HCT116 (cell line): ENCODE measurements at regions not wholly inside any gene's neighbourhood (a gene's known extent, or its start where the extent isn't known, plus 50 kb on each side); places are given as distances from the start of the nearest gene placed in this dataset.

ENCODE experiments used
- ATAC-seq: fragments of 200-7000 bp; cut with Tn5 transposase; 2 replicates; pipeline ENCODE4 v1.9.1; 2020; ENCODE audit warnings: mild to moderate bottlenecking, moderate library complexity
- BruUV-seq: library from RNA; stranded (reverse); fragments of 400-500 nt; replicated peaks from 2 replicates; lab custom pipeline; 2021; lab: Mats Ljungman, UMichigan
- CTCF ChIA-PET: fragments of 300-600 bp; sonication (Branson Sonifier 250); formaldehyde crosslinking; loops from one replicate; lab custom pipeline; 2021; ENCODE audit warnings: antibody characterized with exemption; lab: Charles Lee
- POLR2A ChIA-PET: fragments of 300-600, 350-600 bp; sonication (Branson Sonifier 250); formaldehyde crosslinking; loops from one replicate; lab custom pipeline; 2021; ENCODE audit warnings: antibody characterized with exemption; lab: Charles Lee
- RAD21 ChIA-PET, 2 experiments: fragments of 300-600 bp; sonication (Branson Sonifier 250); formaldehyde crosslinking; loops; one replicate each; lab custom pipeline; 2023; ENCODE audit warnings: low total read pairs in 2 of 2; ENCODE audit not compliant: uncharacterized antibody in 2 of 2, unreplicated experiment in 2 of 2, low non-redundant PET in 1 of 2; lab: Charles Lee
- DNase-seq: peaks from one replicate; pipeline ENCODE4 v3.0.0-alpha.2; 2010; ENCODE audit warnings: low read depth, low spot score
- H2AFZ ChIP-seq: fragments of 200-600 bp; shearing (Covaris generic), sonication (generic); 2 replicates; pipeline ENCODE4 v1.6.1; 2017; ENCODE audit warnings: low read depth, mixed run types, mixed read lengths, antibody characterized with exemption, low read length; ENCODE audit not compliant: poor library complexity, severe bottlenecking
- H3K27ac ChIP-seq: 2 replicates; pipeline ENCODE4 v1.5.1; 2012; ENCODE audit warnings: low read depth, low read length
- H3K27me3 ChIP-seq: fragments of 200-600 bp; sonication (generic); 2 replicates; pipeline ENCODE4 v1.6.1; 2016; ENCODE audit warnings: mixed run types, low read length, mixed read lengths; ENCODE audit not compliant: insufficient read depth
- H3K36me3 ChIP-seq, 2 experiments: fragments of 200-500 bp in 1 of 2; fragments of 200-600 bp in 1 of 2; sonication (Bioruptor generic) in 1 of 2; sonication (generic) in 1 of 2; 2 replicates each; pipeline versions ENCODE4 v1.5.1 to v1.6.1; 2014 to 2016; ENCODE audit warnings: low read length in 2 of 2, inconsistent platforms in 1 of 2, mixed read lengths in 1 of 2, mixed run types in 1 of 2; ENCODE audit not compliant: insufficient read depth in 2 of 2, control insufficient read depth in 1 of 2
- H3K4me1 ChIP-seq, 2 experiments: fragments of 200-600 bp in 1 of 2; sonication (generic) in 1 of 2; 2 replicates each; pipeline versions ENCODE4 v1.5.1 to v1.6.1; 2012 to 2017; ENCODE audit warnings: low read length in 2 of 2, inconsistent platforms in 1 of 2, mild to moderate bottlenecking in 1 of 2, mixed read lengths in 1 of 2, mixed run types in 1 of 2, moderate library complexity in 1 of 2; ENCODE audit not compliant: insufficient read depth in 2 of 2, control insufficient read depth in 1 of 2
- H3K4me2 ChIP-seq: fragments of 200-600 bp; sonication (generic); 2 replicates; pipeline ENCODE4 v1.6.1; 2017; ENCODE audit warnings: mixed run types, low read length, mixed read lengths
- H3K4me3 ChIP-seq, 2 experiments: fragments of 200-600 bp in 1 of 2; sonication (generic) in 1 of 2; replicated peaks in 1 of 2; 2 replicates each; pipeline ENCODE4 v1.5.1; 2011 to 2016; ENCODE audit warnings: low read length in 2 of 2, control low read depth in 1 of 2, low read depth in 1 of 2, mild to moderate bottlenecking in 1 of 2, mixed read lengths in 1 of 2, mixed run types in 1 of 2
- H3K79me2 ChIP-seq: fragments of 200-600 bp; sonication (generic); 2 replicates; pipeline ENCODE4 v1.6.1; 2017; ENCODE audit warnings: mild to moderate bottlenecking, mixed run types, low read length, moderate library complexity, mixed read lengths; ENCODE audit not compliant: insufficient read depth
- H3K9ac ChIP-seq: fragments of 200-600 bp; sonication (generic); 2 replicates; pipeline ENCODE4 v1.6.1; 2016; ENCODE audit warnings: low read length, mixed read lengths
- H3K9me2 ChIP-seq: fragments of 200-600 bp; sonication (generic), shearing (Covaris generic); 2 replicates; pipeline ENCODE4 v1.6.1; 2017; ENCODE audit warnings: mixed run types, mild to moderate bottlenecking, moderate library complexity; ENCODE audit not compliant: insufficient read depth
- H3K9me3 ChIP-seq, 2 experiments: fragments of 200-500 bp in 1 of 2; fragments of 200-600 bp in 1 of 2; sonication (Bioruptor generic) in 1 of 2; sonication (generic) in 1 of 2; 2 replicates each; pipeline ENCODE4 v1.6.1; 2014 to 2017; ENCODE audit warnings: low read length in 2 of 2, mixed read lengths in 2 of 2, inconsistent platforms in 1 of 2, low read depth in 1 of 2, mild to moderate bottlenecking in 1 of 2, mixed run types in 1 of 2, moderate library complexity in 1 of 2; ENCODE audit not compliant: control insufficient read depth in 1 of 2, insufficient read depth in 1 of 2
- H4K20me1 ChIP-seq: fragments of 200-600 bp; sonication (generic), shearing (Covaris generic); 2 replicates; pipeline ENCODE4 v1.6.1; 2017; ENCODE audit warnings: mixed run types, mild to moderate bottlenecking, moderate library complexity; ENCODE audit not compliant: insufficient read depth
- CBX3 ChIP-seq: IDR thresholded peaks from 2 replicates; pipeline ENCODE4 v1.6.1; 2012; ENCODE audit warnings: low read depth
- CEBPB ChIP-seq: IDR thresholded peaks from 2 replicates; pipeline ENCODE4 v1.6.1; 2012; ENCODE audit warnings: low read depth
- ELF1 ChIP-seq: IDR thresholded peaks from 2 replicates; pipeline ENCODE4 v1.6.1; 2012; ENCODE audit warnings: low read depth, borderline replicate concordance
- EZH2 ChIP-seq: fragments of 200-600 bp; sonication (generic); IDR thresholded peaks from 2 replicates; pipeline ENCODE4 v1.6.1; 2017; ENCODE audit warnings: antibody characterized with exemption, mixed run types
- POLR2A ChIP-seq: IDR thresholded peaks from 2 replicates; pipeline ENCODE4 v1.7.0; 2011; ENCODE audit warnings: borderline replicate concordance; ENCODE audit not compliant: insufficient read depth, insufficient read length; ENCODE audit errors: extremely low read depth
- POLR2AphosphoS5 ChIP-seq: IDR thresholded peaks from 2 replicates; pipeline ENCODE4 v1.6.1; 2011; ENCODE audit warnings: mild to moderate bottlenecking, low read depth, low read length, moderate library complexity
- SIN3A ChIP-seq: IDR thresholded peaks from 2 replicates; pipeline ENCODE4 v1.6.1; 2012; ENCODE audit warnings: low read depth
- SRF ChIP-seq: IDR thresholded peaks from 2 replicates; pipeline ENCODE4 v1.6.1; 2012; ENCODE audit warnings: low read depth
- TCF7L2 ChIP-seq: IDR thresholded peaks from 2 replicates; pipeline ENCODE4 v1.7.0; 2011; ENCODE audit warnings: borderline replicate concordance, inconsistent platforms; ENCODE audit not compliant: insufficient read depth, insufficient read length; ENCODE audit errors: extremely low read depth
- intact Hi-C: fragments of 100-400 bp; cut with micrococcal nuclease; formaldehyde crosslinking; loops from 2 replicates; pipeline ENCODE4 v1.10.0; 2022
- TF ChIP-seq, protein P1 (sequence below): IDR thresholded peaks from 2 replicates; pipeline ENCODE4 v1.6.1; 2012
- TF ChIP-seq, protein P2 (sequence below): IDR thresholded peaks from 2 replicates; pipeline ENCODE4 v1.6.1; 2011; ENCODE audit warnings: mild to moderate bottlenecking, low read length, moderate library complexity; ENCODE audit not compliant: insufficient replicate concordance; ENCODE audit errors: extremely low read depth
- TF ChIP-seq, protein P3 (sequence below): IDR thresholded peaks from 2 replicates; pipeline ENCODE4 v1.6.1; 2012; ENCODE audit warnings: low read depth

DNA sequence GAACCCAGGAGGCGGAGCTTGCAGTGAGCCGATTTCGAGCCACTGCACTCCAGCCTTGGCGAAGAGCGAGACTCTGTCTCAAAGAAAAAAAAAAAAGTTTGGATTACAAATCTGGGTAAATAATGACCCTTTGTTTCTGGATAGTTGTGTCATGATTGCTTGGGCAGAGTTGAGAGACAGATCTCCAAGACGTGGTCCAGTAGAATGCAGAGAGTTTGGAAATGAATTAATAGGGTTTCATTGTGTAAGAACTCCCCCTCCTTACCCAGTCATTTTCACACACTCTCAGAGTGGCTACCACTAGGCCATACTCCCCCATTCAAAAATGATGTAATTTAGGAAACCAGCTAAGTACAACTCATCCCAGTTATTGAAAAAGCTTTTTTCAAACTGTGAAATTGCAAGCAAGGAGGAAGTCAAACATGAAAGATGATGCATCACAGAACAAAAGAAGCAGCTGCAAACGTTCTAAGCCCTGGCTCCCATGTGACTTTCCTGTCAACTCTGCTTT is 1331.9 kb downstream of the AACS start:
- intact Hi-C loops = no loop called here
- H3K79me2 ChIP-seq = no peaks in the 10 kb centered on the region
- no peak overlapping the region for H3K27ac ChIP-seq
- no peak for DNase-seq
- no peaks in the 10 kb centered on the region for H3K36me3 ChIP-seq
- ChIA-PET RAD21 (no interaction called here), CTCF (no interaction called here), POLR2A (no interaction called here)
- peaks cover 3 to 12% of the 10 kb centered on the region in 2 experiments; a peak in 2 of 4 replicates for H3K9me3 ChIP-seq
- TF ChIP-seq SIN3A (no peak), CEBPB (no peak), ELF1 (no peak)
- TF ChIP-seq, protein P1, sequence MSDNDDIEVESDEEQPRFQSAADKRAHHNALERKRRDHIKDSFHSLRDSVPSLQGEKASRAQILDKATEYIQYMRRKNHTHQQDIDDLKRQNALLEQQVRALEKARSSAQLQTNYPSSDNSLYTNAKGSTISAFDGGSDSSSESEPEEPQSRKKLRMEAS = no peak
- no TSS peak for BruUV-seq
- H3K4me3 ChIP-seq = no peak overlapping the region
- H4K20me1 ChIP-seq = no peaks in the 10 kb centered on the region
- H3K9ac ChIP-seq = no peak overlapping the region
- no peaks in the 10 kb centered on the region for H3K27me3 ChIP-seq
- ATAC-seq = no peak
- no peaks in the 10 kb centered on the region for H3K4me1 ChIP-seq
- no peaks in the 10 kb centered on the region for H3K9me2 ChIP-seq
- no peak overlapping the region for H3K4me2 ChIP-seq
- H2AFZ ChIP-seq = no peak overlapping the region

DNA sequence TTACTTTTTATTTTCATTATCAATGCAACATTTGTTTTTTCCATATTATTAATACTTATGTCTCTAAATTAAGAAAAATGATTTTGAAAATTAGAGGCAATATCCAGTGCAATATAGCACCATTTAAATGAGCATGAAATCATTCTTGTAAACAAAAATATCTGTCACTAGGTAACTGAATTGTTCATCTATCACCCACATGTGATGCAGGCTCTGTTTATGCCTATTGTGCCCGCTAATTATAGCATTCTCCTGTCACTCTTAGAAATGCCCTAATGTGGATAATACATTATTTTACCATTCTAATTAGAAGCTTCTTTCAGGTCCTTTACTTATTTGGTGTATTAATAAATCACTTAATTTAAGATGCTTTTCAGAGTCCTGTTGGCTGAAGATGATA is 1332.4 kb downstream of the AACS start:
- CTCF ChIA-PET = no interaction called here
- TF ChIP-seq ELF1 (no peak), EZH2 (no peak), TCF7L2 (no peak), SRF (no peak), CBX3 (no peak), SIN3A (no peak), CEBPB (no peak), POLR2A (no peak), POLR2AphosphoS5 (no peak)
- TF ChIP-seq, protein P2, sequence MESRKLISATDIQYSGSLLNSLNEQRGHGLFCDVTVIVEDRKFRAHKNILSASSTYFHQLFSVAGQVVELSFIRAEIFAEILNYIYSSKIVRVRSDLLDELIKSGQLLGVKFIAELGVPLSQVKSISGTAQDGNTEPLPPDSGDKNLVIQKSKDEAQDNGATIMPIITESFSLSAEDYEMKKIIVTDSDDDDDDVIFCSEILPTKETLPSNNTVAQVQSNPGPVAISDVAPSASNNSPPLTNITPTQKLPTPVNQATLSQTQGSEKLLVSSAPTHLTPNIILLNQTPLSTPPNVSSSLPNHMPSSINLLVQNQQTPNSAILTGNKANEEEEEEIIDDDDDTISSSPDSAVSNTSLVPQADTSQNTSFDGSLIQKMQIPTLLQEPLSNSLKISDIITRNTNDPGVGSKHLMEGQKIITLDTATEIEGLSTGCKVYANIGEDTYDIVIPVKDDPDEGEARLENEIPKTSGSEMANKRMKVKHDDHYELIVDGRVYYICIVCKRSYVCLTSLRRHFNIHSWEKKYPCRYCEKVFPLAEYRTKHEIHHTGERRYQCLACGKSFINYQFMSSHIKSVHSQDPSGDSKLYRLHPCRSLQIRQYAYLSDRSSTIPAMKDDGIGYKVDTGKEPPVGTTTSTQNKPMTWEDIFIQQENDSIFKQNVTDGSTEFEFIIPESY = no peak
- TF ChIP-seq, protein P1 = no peak
- TF ChIP-seq, protein P3, sequence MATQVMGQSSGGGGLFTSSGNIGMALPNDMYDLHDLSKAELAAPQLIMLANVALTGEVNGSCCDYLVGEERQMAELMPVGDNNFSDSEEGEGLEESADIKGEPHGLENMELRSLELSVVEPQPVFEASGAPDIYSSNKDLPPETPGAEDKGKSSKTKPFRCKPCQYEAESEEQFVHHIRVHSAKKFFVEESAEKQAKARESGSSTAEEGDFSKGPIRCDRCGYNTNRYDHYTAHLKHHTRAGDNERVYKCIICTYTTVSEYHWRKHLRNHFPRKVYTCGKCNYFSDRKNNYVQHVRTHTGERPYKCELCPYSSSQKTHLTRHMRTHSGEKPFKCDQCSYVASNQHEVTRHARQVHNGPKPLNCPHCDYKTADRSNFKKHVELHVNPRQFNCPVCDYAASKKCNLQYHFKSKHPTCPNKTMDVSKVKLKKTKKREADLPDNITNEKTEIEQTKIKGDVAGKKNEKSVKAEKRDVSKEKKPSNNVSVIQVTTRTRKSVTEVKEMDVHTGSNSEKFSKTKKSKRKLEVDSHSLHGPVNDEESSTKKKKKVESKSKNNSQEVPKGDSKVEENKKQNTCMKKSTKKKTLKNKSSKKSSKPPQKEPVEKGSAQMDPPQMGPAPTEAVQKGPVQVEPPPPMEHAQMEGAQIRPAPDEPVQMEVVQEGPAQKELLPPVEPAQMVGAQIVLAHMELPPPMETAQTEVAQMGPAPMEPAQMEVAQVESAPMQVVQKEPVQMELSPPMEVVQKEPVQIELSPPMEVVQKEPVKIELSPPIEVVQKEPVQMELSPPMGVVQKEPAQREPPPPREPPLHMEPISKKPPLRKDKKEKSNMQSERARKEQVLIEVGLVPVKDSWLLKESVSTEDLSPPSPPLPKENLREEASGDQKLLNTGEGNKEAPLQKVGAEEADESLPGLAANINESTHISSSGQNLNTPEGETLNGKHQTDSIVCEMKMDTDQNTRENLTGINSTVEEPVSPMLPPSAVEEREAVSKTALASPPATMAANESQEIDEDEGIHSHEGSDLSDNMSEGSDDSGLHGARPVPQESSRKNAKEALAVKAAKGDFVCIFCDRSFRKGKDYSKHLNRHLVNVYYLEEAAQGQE = no peak

More for the DNA sequence above, 1332.4 kb downstream of the AACS start:
- ChIA-PET RAD21 (no interaction called here), POLR2A (no interaction called here)
- Histone ChIP-seq H3K27me3 (no peaks in the 10 kb centered on the region), H2AFZ (no peak overlapping the region), H3K9me3 (peaks cover 1 to 12% of the 10 kb centered on the region in 2 experiments; a peak in 2 of 4 replicates), H3K4me2 (no peak overlapping the region), H3K79me2 (no peaks in the 10 kb centered on the region), H3K9ac (no peak overlapping the region), H3K4me3 (no peak overlapping the region), H3K36me3 (no peaks in the 10 kb centered on the region), H3K27ac (no peak overlapping the region), H3K4me1 (no peaks in the 10 kb centered on the region), H3K9me2 (no peaks in the 10 kb centered on the region), H4K20me1 (no peaks in the 10 kb centered on the region)
- DNase-seq (no peak), ATAC-seq (no peak)
- BruUV-seq = no TSS peak
- intact Hi-C loops = no loop called here
